DND-41 (cell line): ENCODE measurements at regions not wholly inside any gene's neighbourhood (a gene's known extent, or its start where the extent isn't known, plus 50 kb on each side); places are given as distances from the start of the nearest gene placed in this dataset.

Experiments
- EZH2 ChIP-seq: IDR thresholded peaks from 3 replicates; pipeline ENCODE4 v1.6.1; 2012; ENCODE audit warnings: borderline replicate concordance, low read depth, mild to moderate bottlenecking, moderate library complexity, low read length, inconsistent platforms; ENCODE audit not compliant: severe bottlenecking
- TF ChIP-seq, protein P1 (sequence below): IDR thresholded peaks from 2 replicates; pipeline ENCODE4 v1.5.1; 2012; ENCODE audit warnings: borderline replicate concordance, low read length, moderate library complexity, mild to moderate bottlenecking; ENCODE audit not compliant: poor library complexity, severe bottlenecking; ENCODE audit errors: extremely low read depth

DNA sequence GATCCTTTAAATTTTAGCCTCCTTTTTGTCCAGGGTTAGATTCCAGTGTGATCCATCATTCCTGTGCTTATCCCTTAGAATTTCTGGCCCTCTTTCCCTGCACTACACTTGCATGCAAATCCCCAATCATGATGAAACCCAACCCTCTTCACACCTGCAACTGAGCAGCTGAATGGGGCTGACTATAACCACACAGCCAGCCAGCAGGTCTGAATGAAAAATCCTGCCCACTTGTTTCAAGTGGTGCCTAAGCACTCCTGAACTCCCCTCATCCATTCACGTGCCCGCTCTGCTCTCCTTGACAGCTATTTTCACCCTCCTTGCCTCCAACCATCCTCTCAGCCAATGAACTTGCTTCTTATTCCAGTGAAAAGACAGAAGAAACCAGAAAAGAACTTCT, 80.5 kb upstream of the AFF3 start:
- TF ChIP-seq, protein P1, sequence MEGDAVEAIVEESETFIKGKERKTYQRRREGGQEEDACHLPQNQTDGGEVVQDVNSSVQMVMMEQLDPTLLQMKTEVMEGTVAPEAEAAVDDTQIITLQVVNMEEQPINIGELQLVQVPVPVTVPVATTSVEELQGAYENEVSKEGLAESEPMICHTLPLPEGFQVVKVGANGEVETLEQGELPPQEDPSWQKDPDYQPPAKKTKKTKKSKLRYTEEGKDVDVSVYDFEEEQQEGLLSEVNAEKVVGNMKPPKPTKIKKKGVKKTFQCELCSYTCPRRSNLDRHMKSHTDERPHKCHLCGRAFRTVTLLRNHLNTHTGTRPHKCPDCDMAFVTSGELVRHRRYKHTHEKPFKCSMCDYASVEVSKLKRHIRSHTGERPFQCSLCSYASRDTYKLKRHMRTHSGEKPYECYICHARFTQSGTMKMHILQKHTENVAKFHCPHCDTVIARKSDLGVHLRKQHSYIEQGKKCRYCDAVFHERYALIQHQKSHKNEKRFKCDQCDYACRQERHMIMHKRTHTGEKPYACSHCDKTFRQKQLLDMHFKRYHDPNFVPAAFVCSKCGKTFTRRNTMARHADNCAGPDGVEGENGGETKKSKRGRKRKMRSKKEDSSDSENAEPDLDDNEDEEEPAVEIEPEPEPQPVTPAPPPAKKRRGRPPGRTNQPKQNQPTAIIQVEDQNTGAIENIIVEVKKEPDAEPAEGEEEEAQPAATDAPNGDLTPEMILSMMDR = no peak
- no peak for TF ChIP-seq EZH2
